Lung (tissue), 11 donors: ENCODE measurements at regions not wholly inside any gene's neighbourhood (a gene's known extent, or its start where the extent isn't known, plus 50 kb on each side); places are given as distances from the start of the nearest gene placed in this dataset.

Experiments
- ATAC-seq: fragments of 200-7000 bp; cut with Tn5 transposase; one replicate; pipeline ENCODE4 v1.9.1; 2020; ENCODE audit warnings: moderate number of reproducible peaks; ENCODE audit not compliant: insufficient read depth, low FRiP score
- DNase-seq, 3 donors: peaks; one replicate each; pipeline ENCODE4 v3.0.0-alpha.2; 2013 to 2017
- H3K27ac ChIP-seq, 2 donors: one replicate each; pipeline ENCODE4 v1.5.1; 2013; ENCODE audit warnings: mild to moderate bottlenecking in 2 of 2, moderate library complexity in 2 of 2, control low read depth in 1 of 2, inconsistent platforms in 1 of 2, low read depth in 1 of 2, low read length in 1 of 2
- H3K27me3 ChIP-seq, 3 donors: one replicate each; pipeline ENCODE4 v1.5.1; 2013; ENCODE audit warnings: low read length in 2 of 3; ENCODE audit not compliant: control insufficient read depth in 3 of 3, insufficient read depth in 3 of 3
- H3K36me3 ChIP-seq, 4 donors: one replicate each; pipeline ENCODE4 v1.5.1; 2013; ENCODE audit warnings: low read length in 4 of 4, mild to moderate bottlenecking in 1 of 4, moderate library complexity in 1 of 4; ENCODE audit not compliant: control insufficient read depth in 4 of 4, insufficient read depth in 4 of 4
- H3K4me1 ChIP-seq, 5 donors: one replicate each; pipeline ENCODE4 v1.5.1; 2013; ENCODE audit warnings: low read length in 5 of 5, mild to moderate bottlenecking in 2 of 5, moderate library complexity in 1 of 5; ENCODE audit not compliant: control insufficient read depth in 5 of 5, insufficient read depth in 5 of 5
- H3K4me3 ChIP-seq: one replicate; pipeline ENCODE4 v1.5.1; 2013; ENCODE audit warnings: mild to moderate bottlenecking, control low read depth, moderate library complexity
- H3K9ac ChIP-seq, 2 donors: one replicate each; pipeline ENCODE4 v1.5.1; 2013; ENCODE audit warnings: low read length in 2 of 2, control low read depth in 1 of 2; ENCODE audit not compliant: insufficient read depth in 1 of 2
- H3K9me3 ChIP-seq, 4 donors: one replicate each; pipeline ENCODE4 v1.5.1; 2013; ENCODE audit warnings: low read length in 3 of 4, mild to moderate bottlenecking in 1 of 4, moderate library complexity in 1 of 4; ENCODE audit not compliant: control insufficient read depth in 4 of 4, insufficient read depth in 3 of 4
- WGBS, 2 donors: extraction: QIAGEN DNeasy Blood & Tissue Kit; methylation state at CpG; one replicate each; pipeline ENCODE4 v1.1.7; 2013; 5-methylcytosine and 5-hydroxymethylcytosine counted together
- TF ChIP-seq, protein P1 (sequence below): IDR thresholded peaks from 2 replicates; pipeline ENCODE4 v1.5.1; 2012; ENCODE audit warnings: mild to moderate bottlenecking; ENCODE audit errors: control extremely low read depth, extremely low read depth
- donor health status: control.
- donor health status: control.
- donor health status: Bipolar disorder and iron deficiency.
- donor health status: healthy.
- donor health status: DM: yes; HTN: yes; CAD: no.

DNA sequence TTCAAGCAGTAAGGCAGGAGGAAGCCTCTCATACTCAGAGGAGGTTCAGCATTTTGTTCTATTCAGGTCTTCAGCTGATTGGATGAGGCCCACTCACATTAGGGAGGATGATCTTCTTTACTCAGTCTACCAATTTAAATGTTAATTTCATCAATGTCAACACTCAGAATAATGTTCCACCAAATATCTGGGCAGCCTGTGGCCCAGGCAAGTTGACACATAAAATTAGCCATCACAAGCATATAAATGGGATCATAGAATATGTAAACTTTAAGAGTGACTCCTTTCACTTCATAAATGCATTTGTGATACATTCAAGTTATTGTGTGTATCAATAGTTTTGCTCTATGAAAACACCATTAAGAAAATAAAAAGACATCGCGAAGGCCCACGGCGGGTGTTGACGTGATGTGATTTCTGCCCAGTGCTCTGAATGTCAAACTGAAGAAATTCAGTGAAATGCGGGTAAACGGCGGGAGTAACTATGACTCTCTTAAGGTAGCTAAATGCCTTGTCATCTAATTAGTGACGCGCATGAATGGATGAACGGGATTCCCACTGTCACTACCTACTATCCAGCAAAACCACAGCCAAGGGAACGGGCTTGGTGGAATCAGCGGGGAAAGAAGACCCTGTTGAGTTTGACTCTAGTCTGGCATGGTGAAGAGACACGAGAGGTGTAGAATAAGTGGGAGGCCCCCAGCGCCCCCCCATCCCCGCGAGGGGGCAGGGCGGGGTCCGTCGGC, 536.1 kb upstream of the AUTS2 start:
- H3K4me1 ChIP-seq = no peaks in the 10 kb centered on the region
- no peaks in the 10 kb centered on the region for H3K36me3 ChIP-seq
- no peak overlapping the region for H3K27ac ChIP-seq
- no peak overlapping the region for H3K9ac ChIP-seq
- H3K9me3 ChIP-seq = peaks cover 0 to 9% (median 4%) of the 10 kb centered on the region in 4 donors
- H3K27me3 ChIP-seq = no peaks in the 10 kb centered on the region
- TF ChIP-seq, protein P1, sequence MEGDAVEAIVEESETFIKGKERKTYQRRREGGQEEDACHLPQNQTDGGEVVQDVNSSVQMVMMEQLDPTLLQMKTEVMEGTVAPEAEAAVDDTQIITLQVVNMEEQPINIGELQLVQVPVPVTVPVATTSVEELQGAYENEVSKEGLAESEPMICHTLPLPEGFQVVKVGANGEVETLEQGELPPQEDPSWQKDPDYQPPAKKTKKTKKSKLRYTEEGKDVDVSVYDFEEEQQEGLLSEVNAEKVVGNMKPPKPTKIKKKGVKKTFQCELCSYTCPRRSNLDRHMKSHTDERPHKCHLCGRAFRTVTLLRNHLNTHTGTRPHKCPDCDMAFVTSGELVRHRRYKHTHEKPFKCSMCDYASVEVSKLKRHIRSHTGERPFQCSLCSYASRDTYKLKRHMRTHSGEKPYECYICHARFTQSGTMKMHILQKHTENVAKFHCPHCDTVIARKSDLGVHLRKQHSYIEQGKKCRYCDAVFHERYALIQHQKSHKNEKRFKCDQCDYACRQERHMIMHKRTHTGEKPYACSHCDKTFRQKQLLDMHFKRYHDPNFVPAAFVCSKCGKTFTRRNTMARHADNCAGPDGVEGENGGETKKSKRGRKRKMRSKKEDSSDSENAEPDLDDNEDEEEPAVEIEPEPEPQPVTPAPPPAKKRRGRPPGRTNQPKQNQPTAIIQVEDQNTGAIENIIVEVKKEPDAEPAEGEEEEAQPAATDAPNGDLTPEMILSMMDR = no peak
- no peak overlapping the region for H3K4me3 ChIP-seq
- 91 to 96% methylated on average over 20 of the region's 20 CpGs for WGBS, 2 donors
- ATAC-seq = no peak
- DNase-seq = no peak

DNA sequence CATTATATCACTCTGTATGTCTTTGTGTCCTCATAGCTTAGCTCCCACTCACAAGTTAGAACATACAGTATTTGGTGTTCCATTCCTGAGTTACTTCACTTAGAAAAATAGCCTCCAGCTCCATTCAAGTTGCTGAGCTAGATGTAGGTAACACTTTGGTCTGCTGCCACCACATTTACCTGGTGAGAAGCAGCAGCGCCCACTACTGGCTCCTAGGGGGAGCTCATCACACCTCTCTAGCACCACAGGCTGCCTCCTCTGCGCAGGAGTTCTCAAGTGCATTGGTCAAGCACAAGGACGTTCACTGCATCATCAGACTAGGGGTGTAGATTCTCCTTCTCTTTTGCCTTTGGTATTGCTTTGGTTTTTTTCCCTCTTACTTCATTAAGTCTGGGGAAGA, 530.9 kb upstream of the AUTS2 start:
- Histone ChIP-seq H3K36me3 (no peaks in the 10 kb centered on the region), H3K27ac (no peak overlapping the region), H3K4me3 (no peak overlapping the region), H3K4me1 (no peaks in the 10 kb centered on the region), H3K9me3 (peaks cover 0 to 3% (median 2%) of the 10 kb centered on the region in 4 donors), H3K9ac (no peak overlapping the region), H3K27me3 (no peaks in the 10 kb centered on the region)
- peak in 1 of 3 donors; percentile 34 for DNase-seq
- ATAC-seq = no peak
- TF ChIP-seq, protein P1 = no peak
- 25 to 49% methylated on average over 3 of the region's 3 CpGs for WGBS, 2 donors

DNA sequence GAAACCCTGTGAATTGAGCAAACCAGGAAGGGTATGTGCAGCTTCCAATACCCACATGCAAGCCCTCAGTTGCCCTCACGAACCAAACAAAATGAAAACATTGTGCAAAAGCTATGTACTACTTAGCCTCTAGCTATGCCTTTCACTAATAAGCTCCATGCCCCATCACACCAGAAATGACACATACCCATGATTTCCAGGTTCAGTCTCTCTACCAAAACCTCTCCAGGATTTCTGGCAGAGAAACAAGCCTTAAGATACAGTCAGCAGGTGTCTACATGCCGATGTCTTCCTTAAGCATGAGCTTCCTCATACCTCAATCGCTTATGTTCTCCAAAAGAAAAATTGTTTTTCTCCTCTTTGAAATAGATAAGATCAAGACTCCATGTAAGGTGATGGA, 527.8 kb upstream of the AUTS2 start:
- no peak for ATAC-seq
- no peaks in the 10 kb centered on the region for H3K36me3 ChIP-seq
- no peaks in the 10 kb centered on the region for H3K4me1 ChIP-seq
- TF ChIP-seq, protein P1 = no peak
- H3K9ac ChIP-seq = no peak overlapping the region
- H3K27ac ChIP-seq = no peak overlapping the region
- peaks cover 0 to 3% (median under 1%) of the 10 kb centered on the region in 4 donors for H3K9me3 ChIP-seq
- no peak for DNase-seq
- 90 to 92% methylated on average over 3 of the region's 3 CpGs for WGBS, 2 donors
- H3K4me3 ChIP-seq = no peak overlapping the region
- H3K27me3 ChIP-seq = no peaks in the 10 kb centered on the region
